ENCODE measurements at regions not wholly inside any gene's neighbourhood (a gene's known extent, or its start where the extent isn't known, plus 50 kb on each side); places are given as distances from the start of the nearest gene placed in this dataset.

- no peak overlapping the region for H3K27ac ChIP-seq
- H3K4me3 ChIP-seq = no peak overlapping the region
- TF ChIP-seq CTCF (IDR thresholded peaks at IDR 0.05) = no peak
- no peak for TF ChIP-seq POLR2A (IDR thresholded peaks at IDR 0.05)
- no peak for TF ChIP-seq POLR2AphosphoS5 (IDR thresholded peaks at IDR 0.05; ENCODE audit: insufficient read depth in 1 of 2, low read depth in 1 of 2)
- intact Hi-C loops (cut with DNase I) = no loop called here
- no peaks in the 10 kb centered on the region for H3K4me1 ChIP-seq
- no peaks in the 10 kb centered on the region for H3K27me3 ChIP-seq
- no peaks in the 10 kb centered on the region for H3K36me3 ChIP-seq
- no peaks in the 10 kb centered on the region for H3K9me3 ChIP-seq
- DNase-seq (ENCODE audit: extremely low spot score in 2 of 2) = no peak
Observed at GRCh38 chr1:78799926-78800325, 150.3 kb downstream of the IFI44 start.

GRCh38 chr1:78814176-78814575 lies 164.5 kb downstream of the IFI44 start:
- Histone ChIP-seq H3K4me1 (no peaks in the 10 kb centered on the region), H3K9me3 (no peaks in the 10 kb centered on the region), H3K27ac (no peak overlapping the region), H3K36me3 (no peaks in the 10 kb centered on the region), H3K27me3 (no peaks in the 10 kb centered on the region), H3K4me3 (no peak overlapping the region)
- intact Hi-C loops (cut with DNase I) = no loop called here
- TF ChIP-seq CTCF (IDR thresholded peaks at IDR 0.05) (no peak), POLR2AphosphoS5 (IDR thresholded peaks at IDR 0.05; ENCODE audit: insufficient read depth in 1 of 2, low read depth in 1 of 2) (no peak), POLR2A (IDR thresholded peaks at IDR 0.05) (no peak)
- DNase-seq (ENCODE audit: extremely low spot score in 2 of 2) = no peak

GRCh38 chr1:78825561-78825960 lies 175.9 kb downstream of the IFI44 start:
- H3K27me3 ChIP-seq = no peaks in the 10 kb centered on the region
- no peak overlapping the region for H3K27ac ChIP-seq
- intact Hi-C loops (cut with DNase I) = no loop called here
- no peaks in the 10 kb centered on the region for H3K4me1 ChIP-seq
- H3K9me3 ChIP-seq = no peaks in the 10 kb centered on the region
- TF ChIP-seq POLR2AphosphoS5 (IDR thresholded peaks at IDR 0.05; ENCODE audit: insufficient read depth in 1 of 2, low read depth in 1 of 2) = no peak
- TF ChIP-seq POLR2A (IDR thresholded peaks at IDR 0.05) = no peak
- TF ChIP-seq CTCF (IDR thresholded peaks at IDR 0.05) = no peak
- H3K4me3 ChIP-seq = no peak overlapping the region
- no peak for DNase-seq (ENCODE audit: extremely low spot score in 2 of 2)
- no peaks in the 10 kb centered on the region for H3K36me3 ChIP-seq

- H3K27ac ChIP-seq = no peak overlapping the region
- H3K4me3 ChIP-seq = no peak overlapping the region
- TF ChIP-seq POLR2AphosphoS5 (IDR thresholded peaks at IDR 0.05; ENCODE audit: insufficient read depth in 1 of 2, low read depth in 1 of 2) = no peak
- TF ChIP-seq POLR2A (IDR thresholded peaks at IDR 0.05) = no peak
- TF ChIP-seq CTCF (IDR thresholded peaks at IDR 0.05) = no peak
- H3K4me1 ChIP-seq = no peaks in the 10 kb centered on the region
- no peak for DNase-seq (ENCODE audit: extremely low spot score in 2 of 2)
- no peaks in the 10 kb centered on the region for H3K27me3 ChIP-seq
- no peaks in the 10 kb centered on the region for H3K36me3 ChIP-seq
- H3K9me3 ChIP-seq = no peaks in the 10 kb centered on the region
- intact Hi-C loops (cut with DNase I) = no loop called here
Observed at GRCh38 chr1:78829644-78830043, 176.9 kb downstream of the ADGRL4 start.

GRCh38 chr1:78830321-78830720 lies 176.2 kb downstream of the ADGRL4 start:
- Histone ChIP-seq H3K9me3 (no peaks in the 10 kb centered on the region), H3K27me3 (no peaks in the 10 kb centered on the region), H3K4me1 (no peaks in the 10 kb centered on the region), H3K4me3 (no peak overlapping the region), H3K36me3 (no peaks in the 10 kb centered on the region), H3K27ac (no peak overlapping the region)
- TF ChIP-seq POLR2A (IDR thresholded peaks at IDR 0.05) (no peak), POLR2AphosphoS5 (IDR thresholded peaks at IDR 0.05; ENCODE audit: insufficient read depth in 1 of 2, low read depth in 1 of 2) (no peak), CTCF (IDR thresholded peaks at IDR 0.05) (no peak)
- no peak for DNase-seq (ENCODE audit: extremely low spot score in 2 of 2)
- intact Hi-C loops (cut with DNase I) = no loop called here

Measured in vagina (tissue), 2 donors.